ENCODE measurements at regions not wholly inside any gene's neighbourhood (a gene's known extent, or its start where the extent isn't known, plus 50 kb on each side); places are given as distances from the start of the nearest gene placed in this dataset.
"Not testable (repeated sequence)": the region's sequence is repeated elsewhere in the genome, so short reads cannot be mapped to it uniquely, and the experiment has no call there.

DNA sequence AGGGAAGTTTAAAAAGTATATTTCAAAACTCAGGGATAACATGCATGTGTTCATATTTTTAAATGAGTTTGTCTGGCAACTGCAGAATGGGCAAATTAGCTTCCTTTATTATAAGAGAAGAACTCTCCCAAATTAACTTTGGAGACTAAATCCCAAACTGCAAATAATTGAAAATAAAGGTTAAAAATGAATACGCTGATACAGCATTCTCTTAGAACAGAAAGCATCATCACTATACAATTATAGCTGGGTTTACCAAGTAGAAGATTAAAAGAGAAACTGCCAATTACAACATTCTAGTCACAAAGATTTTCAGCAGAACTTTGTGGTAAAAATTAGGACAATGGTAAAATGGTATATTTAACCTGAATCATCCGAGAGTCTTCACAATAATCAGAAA lies 73.3 kb downstream of the OLFM4 start:
- H3K27me3 ChIP-seq (ENCODE audit: insufficient read depth, low read length): no peaks in the 10 kb centered on the region
- H3K27ac ChIP-seq (ENCODE audit: low read depth, low read length): no peak overlapping the region
- H3K79me2 ChIP-seq (ENCODE audit: control insufficient read depth, insufficient read depth, low read length, unreplicated experiment): no peaks in the 10 kb centered on the region
- H3K4me1 ChIP-seq (ENCODE audit: control insufficient read depth, insufficient read depth, low read length, unreplicated experiment): no peaks in the 10 kb centered on the region
- H2AFZ ChIP-seq (ENCODE audit: low read length, unreplicated experiment): no peak overlapping the region
- H3K36me3 ChIP-seq (ENCODE audit: insufficient read depth, low read length): no peaks in the 10 kb centered on the region
- no peak overlapping the region for H3K4me3 ChIP-seq (ENCODE audit: low read depth, low read length)

DNA sequence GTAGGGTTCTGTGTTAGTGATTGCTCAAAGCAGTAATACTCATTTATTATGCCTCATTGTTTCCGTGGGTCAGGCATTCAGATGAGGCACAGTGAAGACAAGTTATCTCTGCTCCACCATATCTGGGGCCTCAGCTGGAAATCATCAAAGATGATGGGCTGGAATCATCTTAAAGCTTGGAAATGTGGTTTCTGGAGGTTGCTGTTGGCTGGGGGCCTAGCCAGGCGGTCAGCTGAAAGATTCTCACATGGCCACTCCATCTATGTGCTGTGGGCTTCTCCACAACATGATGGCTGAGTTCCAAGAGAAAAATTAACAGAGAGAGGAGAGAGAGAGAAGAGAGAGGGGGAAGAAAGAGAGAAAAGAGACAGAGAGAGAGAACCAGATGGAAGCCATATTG lies 75.5 kb downstream of the OLFM4 start:
- no peaks in the 10 kb centered on the region for H3K79me2 ChIP-seq (ENCODE audit: control insufficient read depth, insufficient read depth, low read length, unreplicated experiment)
- no peak overlapping the region for H3K4me3 ChIP-seq (ENCODE audit: low read depth, low read length)
- no peaks in the 10 kb centered on the region for H3K27me3 ChIP-seq (ENCODE audit: insufficient read depth, low read length)
- no peak overlapping the region for H3K27ac ChIP-seq (ENCODE audit: low read depth, low read length)
- no peaks in the 10 kb centered on the region for H3K36me3 ChIP-seq (ENCODE audit: insufficient read depth, low read length)
- no peaks in the 10 kb centered on the region for H3K4me1 ChIP-seq (ENCODE audit: control insufficient read depth, insufficient read depth, low read length, unreplicated experiment)
- H2AFZ ChIP-seq (ENCODE audit: low read length, unreplicated experiment): no peak overlapping the region

GRCh38 chr13:53105477-53105876 lies 76.9 kb downstream of the OLFM4 start:
- H3K79me2 ChIP-seq (ENCODE audit: control insufficient read depth, insufficient read depth, low read length, unreplicated experiment): no peaks in the 10 kb centered on the region
- no peaks in the 10 kb centered on the region for H3K4me1 ChIP-seq (ENCODE audit: control insufficient read depth, insufficient read depth, low read length, unreplicated experiment)
- H3K27me3 ChIP-seq (ENCODE audit: insufficient read depth, low read length): no peaks in the 10 kb centered on the region
- no peak overlapping the region for H3K4me3 ChIP-seq (ENCODE audit: low read depth, low read length)
- H2AFZ ChIP-seq (ENCODE audit: low read length, unreplicated experiment): no peak overlapping the region
- H3K36me3 ChIP-seq (ENCODE audit: insufficient read depth, low read length): no peaks in the 10 kb centered on the region
- no peak overlapping the region for H3K27ac ChIP-seq (ENCODE audit: low read depth, low read length)

GRCh38 chr13:53105890-53106289 lies 77.3 kb downstream of the OLFM4 start:
- Histone ChIP-seq H3K27ac (ENCODE audit: low read depth, low read length) (no peak overlapping the region), H3K36me3 (ENCODE audit: insufficient read depth, low read length) (no peaks in the 10 kb centered on the region), H2AFZ (ENCODE audit: low read length, unreplicated experiment) (no peak overlapping the region), H3K4me1 (ENCODE audit: control insufficient read depth, insufficient read depth, low read length, unreplicated experiment) (no peaks in the 10 kb centered on the region), H3K79me2 (ENCODE audit: control insufficient read depth, insufficient read depth, low read length, unreplicated experiment) (no peaks in the 10 kb centered on the region), H3K4me3 (ENCODE audit: low read depth, low read length) (no peak overlapping the region), H3K27me3 (ENCODE audit: insufficient read depth, low read length) (no peaks in the 10 kb centered on the region)

- H2AFZ ChIP-seq (ENCODE audit: low read length, unreplicated experiment): no peak overlapping the region
- H3K27me3 ChIP-seq (ENCODE audit: insufficient read depth, low read length): no peaks in the 10 kb centered on the region
- no peak overlapping the region for H3K27ac ChIP-seq (ENCODE audit: low read depth, low read length)
- H3K79me2 ChIP-seq (ENCODE audit: control insufficient read depth, insufficient read depth, low read length, unreplicated experiment): no peaks in the 10 kb centered on the region
- H3K4me3 ChIP-seq (ENCODE audit: low read depth, low read length): no peak overlapping the region
- no peaks in the 10 kb centered on the region for H3K36me3 ChIP-seq (ENCODE audit: insufficient read depth, low read length)
- H3K4me1 ChIP-seq (ENCODE audit: control insufficient read depth, insufficient read depth, low read length, unreplicated experiment): no peaks in the 10 kb centered on the region
Observed at GRCh38 chr13:53110181-53110580, 81.6 kb downstream of the OLFM4 start.

DNA sequence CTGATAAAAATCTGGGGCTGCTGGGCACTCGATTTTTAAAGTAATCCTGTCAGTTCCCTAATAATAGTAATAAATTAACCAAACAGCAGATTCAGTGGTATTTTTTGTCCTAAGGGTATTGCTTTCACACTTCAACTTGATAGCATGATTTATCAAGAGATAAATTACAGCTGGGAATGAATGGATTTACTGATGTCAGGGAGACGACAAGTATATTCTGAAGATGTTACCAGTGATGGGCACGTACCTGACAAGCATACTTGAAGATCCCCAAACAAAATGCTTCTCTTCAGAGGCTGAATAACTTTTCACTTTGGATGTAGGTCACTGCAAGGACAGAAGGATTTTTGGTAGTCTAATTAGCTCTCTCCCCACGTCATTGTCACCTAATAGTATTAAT lies 82.0 kb downstream of the OLFM4 start:
- Histone ChIP-seq H3K79me2 (ENCODE audit: control insufficient read depth, insufficient read depth, low read length, unreplicated experiment) (no peaks in the 10 kb centered on the region), H3K27ac (ENCODE audit: low read depth, low read length) (no peak overlapping the region), H3K4me1 (ENCODE audit: control insufficient read depth, insufficient read depth, low read length, unreplicated experiment) (no peaks in the 10 kb centered on the region), H3K4me3 (ENCODE audit: low read depth, low read length) (no peak overlapping the region), H3K27me3 (ENCODE audit: insufficient read depth, low read length) (no peaks in the 10 kb centered on the region), H3K36me3 (ENCODE audit: insufficient read depth, low read length) (no peaks in the 10 kb centered on the region), H2AFZ (ENCODE audit: low read length, unreplicated experiment) (no peak overlapping the region)

GRCh38 chr13:53112522-53112921 lies 83.9 kb downstream of the OLFM4 start:
- Histone ChIP-seq H2AFZ (ENCODE audit: low read length, unreplicated experiment) (no peak overlapping the region), H3K27ac (ENCODE audit: low read depth, low read length) (no peak overlapping the region), H3K4me1 (ENCODE audit: control insufficient read depth, insufficient read depth, low read length, unreplicated experiment) (no peaks in the 10 kb centered on the region), H3K4me3 (ENCODE audit: low read depth, low read length) (no peak overlapping the region), H3K27me3 (ENCODE audit: insufficient read depth, low read length) (no peaks in the 10 kb centered on the region), H3K36me3 (ENCODE audit: insufficient read depth, low read length) (no peaks in the 10 kb centered on the region), H3K79me2 (ENCODE audit: control insufficient read depth, insufficient read depth, low read length, unreplicated experiment) (no peaks in the 10 kb centered on the region)

DNA sequence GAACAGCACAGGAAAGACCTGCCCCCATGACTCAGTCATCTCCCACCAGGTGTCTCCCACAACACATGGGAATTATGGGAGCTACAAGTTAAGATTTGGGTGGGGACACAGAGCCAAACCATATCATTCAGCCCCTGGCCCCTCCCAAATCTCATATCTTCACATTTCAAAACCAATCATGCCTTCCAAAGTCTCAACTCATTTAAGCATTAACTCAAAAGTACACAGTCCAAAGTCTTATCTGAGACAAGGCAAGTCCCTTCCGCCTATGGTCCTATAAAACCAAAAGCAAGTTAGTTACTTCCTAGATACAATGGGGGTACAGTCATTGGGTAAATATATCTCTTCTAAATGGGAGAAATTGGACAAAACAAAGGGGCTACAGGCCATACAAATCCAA lies 88.4 kb downstream of the OLFM4 start:
- H3K27me3 ChIP-seq (ENCODE audit: insufficient read depth, low read length); H3K4me1 ChIP-seq (ENCODE audit: control insufficient read depth, insufficient read depth, low read length, unreplicated experiment); H3K36me3 ChIP-seq (ENCODE audit: insufficient read depth, low read length); H3K4me3 ChIP-seq (ENCODE audit: low read depth, low read length); H3K27ac ChIP-seq (ENCODE audit: low read depth, low read length); H2AFZ ChIP-seq (ENCODE audit: low read length, unreplicated experiment); H3K79me2 ChIP-seq (ENCODE audit: control insufficient read depth, insufficient read depth, low read length, unreplicated experiment): not testable (repeated sequence)

DNA sequence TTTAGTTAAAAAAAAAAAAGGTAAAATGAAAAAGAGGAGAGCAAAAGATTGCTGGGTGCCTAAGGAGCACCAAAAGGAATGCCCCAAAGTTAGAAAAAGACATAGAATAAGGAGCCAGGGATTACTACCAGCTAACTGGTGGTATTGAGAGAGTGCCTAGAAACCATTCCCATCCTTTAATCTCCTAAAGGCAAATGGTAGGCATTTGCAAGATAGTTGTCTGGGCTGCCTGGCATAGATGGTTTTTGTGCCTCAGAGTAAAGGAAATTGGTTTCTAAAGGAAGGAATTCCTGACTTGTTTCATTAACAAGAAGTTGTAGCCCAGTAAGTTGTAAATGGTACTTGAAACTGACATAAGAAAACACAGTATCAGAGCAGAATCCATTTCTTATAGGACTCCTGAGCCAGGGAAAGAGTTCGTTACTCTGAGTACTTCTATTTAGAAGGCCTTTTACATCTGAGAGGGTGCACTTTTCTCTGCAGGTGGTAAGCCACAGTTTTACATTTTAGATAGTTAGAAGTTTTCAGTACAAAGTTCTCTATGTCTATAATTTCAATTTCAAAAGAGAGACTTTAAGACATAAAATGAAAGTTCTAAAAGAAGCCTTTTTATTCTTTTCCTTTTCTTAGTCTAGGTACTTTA lies 92.6 kb downstream of the OLFM4 start:
- Histone ChIP-seq H3K4me1 (ENCODE audit: control insufficient read depth, insufficient read depth, low read length, unreplicated experiment) (no peaks in the 10 kb centered on the region), H3K27me3 (ENCODE audit: insufficient read depth, low read length) (no peaks in the 10 kb centered on the region), H3K36me3 (ENCODE audit: insufficient read depth, low read length) (no peaks in the 10 kb centered on the region), H3K27ac (ENCODE audit: low read depth, low read length) (no peak overlapping the region), H3K79me2 (ENCODE audit: control insufficient read depth, insufficient read depth, low read length, unreplicated experiment) (no peaks in the 10 kb centered on the region), H2AFZ (ENCODE audit: low read length, unreplicated experiment) (no peak overlapping the region), H3K4me3 (ENCODE audit: low read depth, low read length) (no peak overlapping the region)

DNA sequence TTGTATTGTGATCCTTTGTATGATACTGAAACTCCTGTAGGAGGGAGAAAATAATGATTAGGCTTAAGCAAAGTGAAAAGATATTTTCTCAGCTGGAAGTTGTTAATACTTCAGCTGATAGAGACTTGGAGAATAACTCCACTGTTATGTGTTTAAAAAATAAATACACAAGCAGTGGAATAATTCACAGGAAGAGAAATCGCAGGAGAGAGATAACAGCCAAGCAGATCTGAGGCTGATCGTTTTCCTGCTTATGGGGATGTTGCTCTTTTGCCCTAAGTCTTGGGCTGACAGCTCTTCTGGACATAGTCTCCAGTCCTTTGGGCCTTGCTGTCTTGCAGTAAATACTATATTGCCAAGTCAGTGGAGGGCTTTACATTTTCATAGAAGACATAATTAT lies 93.3 kb downstream of the OLFM4 start:
- Histone ChIP-seq H3K36me3 (ENCODE audit: insufficient read depth, low read length) (no peaks in the 10 kb centered on the region), H3K27me3 (ENCODE audit: insufficient read depth, low read length) (no peaks in the 10 kb centered on the region), H3K79me2 (ENCODE audit: control insufficient read depth, insufficient read depth, low read length, unreplicated experiment) (no peaks in the 10 kb centered on the region), H3K27ac (ENCODE audit: low read depth, low read length) (no peak overlapping the region), H3K4me1 (ENCODE audit: control insufficient read depth, insufficient read depth, low read length, unreplicated experiment) (no peaks in the 10 kb centered on the region), H2AFZ (ENCODE audit: low read length, unreplicated experiment) (no peak overlapping the region), H3K4me3 (ENCODE audit: low read depth, low read length) (no peak overlapping the region)

- H3K4me1 ChIP-seq (ENCODE audit: control insufficient read depth, insufficient read depth, low read length, unreplicated experiment): no peaks in the 10 kb centered on the region
- no peaks in the 10 kb centered on the region for H3K79me2 ChIP-seq (ENCODE audit: control insufficient read depth, insufficient read depth, low read length, unreplicated experiment)
- H3K36me3 ChIP-seq (ENCODE audit: insufficient read depth, low read length): no peaks in the 10 kb centered on the region
- H2AFZ ChIP-seq (ENCODE audit: low read length, unreplicated experiment): no peak overlapping the region
- no peak overlapping the region for H3K4me3 ChIP-seq (ENCODE audit: low read depth, low read length)
- no peaks in the 10 kb centered on the region for H3K27me3 ChIP-seq (ENCODE audit: insufficient read depth, low read length)
- no peak overlapping the region for H3K27ac ChIP-seq (ENCODE audit: low read depth, low read length)
Observed at GRCh38 chr13:53123536-53123935, 94.9 kb downstream of the OLFM4 start.
